ENCODE measurements at regions not wholly inside any gene's neighbourhood (a gene's known extent, or its start where the extent isn't known, plus 50 kb on each side); places are given as distances from the start of the nearest gene placed in this dataset.

DNA sequence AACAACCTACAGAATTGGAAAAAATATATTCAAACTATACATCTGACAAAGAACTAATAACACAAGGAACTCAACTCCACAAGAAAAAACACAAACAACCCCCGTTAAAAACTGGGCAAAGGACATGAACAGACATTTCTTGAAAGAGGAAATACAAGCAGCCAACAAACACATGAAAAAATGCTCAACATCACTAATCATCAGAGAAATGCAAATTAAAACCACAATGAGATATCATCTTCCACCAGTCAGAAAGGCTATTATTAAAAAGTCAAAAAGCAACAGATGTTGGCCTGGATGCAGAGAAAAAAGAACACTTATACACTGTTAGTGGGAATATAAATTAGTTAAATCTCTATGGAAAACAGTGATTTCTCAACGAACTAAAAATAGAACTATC lies 82.6 kb upstream of the CCDC91 start:
- peak; percentile 36 for DNase-seq (ENCODE audit: low spot score)

DNA sequence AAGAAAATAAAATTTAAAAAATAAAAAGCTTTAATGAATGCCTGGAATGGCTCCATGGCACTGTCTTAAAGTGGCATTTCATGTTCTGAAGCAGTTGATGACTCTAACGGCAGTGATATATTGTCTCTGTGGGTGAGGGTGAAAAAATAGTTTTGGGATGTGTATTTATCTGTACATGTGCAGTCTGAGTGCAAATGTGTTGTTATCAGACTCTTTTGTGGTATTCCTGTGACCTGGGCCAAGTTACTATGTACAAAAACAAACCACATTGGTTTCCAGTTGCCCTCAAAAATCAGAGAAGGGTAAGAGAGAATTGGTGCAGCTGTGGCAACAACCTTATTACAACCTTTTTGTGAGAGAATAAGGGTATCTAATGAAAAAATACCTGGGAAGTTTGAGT lies 81.7 kb upstream of the CCDC91 start:
- DNase-seq (ENCODE audit: low spot score), result peak; percentile 34

DNA sequence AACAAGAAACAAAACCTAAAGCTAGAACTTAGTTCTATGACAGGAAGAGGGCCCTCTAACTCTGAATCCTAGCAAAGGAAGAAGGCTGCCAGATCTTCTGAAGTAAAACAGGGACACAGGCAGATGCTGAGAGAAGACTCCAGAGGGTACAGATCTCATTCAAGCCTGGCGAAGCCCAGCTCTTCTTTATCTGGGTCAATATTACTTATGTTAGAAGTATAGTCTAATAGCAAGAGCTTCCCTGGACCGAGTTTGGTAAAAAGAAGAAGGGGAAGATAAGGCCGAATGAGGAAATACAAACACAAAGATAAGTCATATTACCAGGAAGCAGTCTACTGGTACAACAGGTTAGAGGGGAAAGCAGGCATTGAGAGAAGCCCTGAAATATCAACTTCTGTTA lies 79.9 kb upstream of the CCDC91 start:
- DNase-seq (ENCODE audit: low spot score), result peak; percentile 13

DNA sequence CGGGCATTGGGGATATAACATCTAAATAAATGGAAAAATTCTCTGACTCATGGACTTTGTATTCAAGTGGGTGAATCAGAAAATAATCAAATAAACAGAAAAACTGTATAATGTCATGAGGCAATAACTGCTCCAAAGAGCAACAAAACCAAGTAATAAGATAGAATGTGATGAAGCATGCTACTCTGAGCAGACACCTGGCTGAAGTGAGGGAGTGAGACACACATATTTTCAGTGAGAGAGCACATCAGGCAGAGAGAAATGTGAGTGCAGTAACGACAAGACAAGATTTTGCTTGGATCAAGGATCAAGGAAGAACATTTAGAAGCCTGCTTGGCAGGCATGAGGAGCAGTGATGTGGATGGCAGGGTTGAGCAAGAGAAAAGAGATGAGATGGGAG lies 75.8 kb upstream of the CCDC91 start:
- DNase-seq (ENCODE audit: low spot score), result no peak

DNA sequence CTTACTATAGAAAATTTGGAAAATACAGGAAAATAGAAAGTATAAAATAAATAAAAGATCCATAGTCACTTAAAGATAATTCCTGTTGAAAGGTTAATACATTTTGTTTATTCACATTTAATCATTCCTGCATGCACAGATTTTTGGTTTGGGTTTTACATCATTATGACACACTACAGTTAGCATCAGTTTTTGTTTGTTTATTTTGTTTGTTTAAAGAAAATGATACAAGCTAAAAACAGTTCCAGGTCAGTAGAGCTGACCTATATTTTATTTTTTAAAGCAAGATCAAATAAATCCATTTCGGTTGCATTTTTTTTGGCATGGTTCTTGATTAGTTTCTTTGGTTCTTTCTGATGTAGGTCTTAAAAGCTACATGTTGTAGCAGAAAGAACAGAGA lies 68.8 kb upstream of the CCDC91 start:
- no peak for DNase-seq (ENCODE audit: low spot score)

DNA sequence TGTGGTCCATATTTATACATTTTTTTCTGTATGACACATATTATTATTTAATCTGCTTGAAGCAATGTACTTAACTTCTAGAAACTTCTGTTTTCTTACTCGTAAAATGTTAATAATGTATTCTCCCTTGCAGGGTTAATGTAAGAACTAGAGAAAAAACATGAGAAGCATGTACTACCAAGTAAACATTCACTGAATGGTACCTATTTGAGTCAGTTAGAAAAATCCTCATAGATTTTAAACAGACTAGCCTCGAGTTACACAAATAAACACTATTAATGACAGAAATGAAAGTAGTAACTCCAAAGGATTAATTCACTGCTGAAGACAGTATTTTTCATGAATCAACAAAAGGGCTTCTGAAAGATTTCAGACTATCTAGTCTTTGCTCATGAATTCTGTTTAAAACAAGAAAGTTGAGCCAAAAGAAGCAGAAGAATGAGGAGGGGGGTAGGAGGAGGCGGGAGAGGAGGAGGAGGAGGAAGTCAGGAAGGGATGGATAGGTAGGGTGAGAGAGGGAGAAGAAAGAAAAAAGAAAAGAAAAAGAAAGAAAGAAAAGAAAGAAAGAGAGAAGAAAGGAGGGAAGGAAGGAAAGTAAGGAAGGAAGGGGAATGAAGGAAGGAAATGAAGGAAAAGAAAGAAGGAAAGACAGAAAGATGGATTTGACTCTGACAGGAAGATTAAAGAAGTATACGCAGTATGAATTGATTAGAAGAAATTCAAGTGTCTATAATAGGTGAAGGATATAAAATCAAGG lies 68.2 kb upstream of the CCDC91 start:
- DNase-seq (ENCODE audit: low spot score), result no peak

DNA sequence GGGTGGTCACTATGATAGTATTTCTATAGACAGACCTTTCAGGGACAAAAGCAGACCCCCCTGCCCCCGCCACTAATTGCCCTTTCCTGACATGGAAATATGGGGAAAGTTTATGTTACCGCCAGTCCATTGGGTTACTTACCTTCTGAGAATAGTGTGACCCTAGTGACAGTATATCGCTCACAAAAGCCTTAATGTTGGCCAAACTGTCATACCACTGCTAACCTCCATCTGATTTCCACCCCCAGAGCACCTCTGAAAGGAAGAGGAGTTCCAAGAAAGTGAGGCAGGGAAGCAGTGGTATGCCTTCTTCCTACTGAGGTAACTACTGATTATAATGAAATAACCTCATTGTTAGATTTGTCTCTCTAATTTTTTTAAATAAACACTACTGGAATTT lies 67.5 kb upstream of the CCDC91 start:
- no peak for DNase-seq (ENCODE audit: low spot score)

DNA sequence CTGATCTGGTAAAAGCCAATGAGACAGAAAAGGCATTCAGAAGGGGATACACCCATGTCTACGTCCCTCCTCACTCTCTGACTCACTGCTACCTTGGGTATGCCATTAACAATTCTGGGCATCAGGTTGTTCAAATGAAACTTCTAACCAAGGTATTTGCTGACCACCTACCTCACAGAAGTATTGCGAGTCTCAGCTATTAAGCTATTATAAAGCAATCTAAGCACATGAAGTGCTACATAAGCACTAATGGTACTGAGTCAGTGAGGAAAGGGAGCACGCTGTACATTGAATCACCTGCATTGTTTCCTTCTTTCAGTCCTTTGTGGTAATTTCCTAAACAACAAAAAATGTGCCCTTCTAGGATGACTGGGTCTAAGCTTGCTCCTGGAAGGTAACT lies 62.8 kb upstream of the CCDC91 start:
- DNase-seq (ENCODE audit: low spot score), result no peak

DNA sequence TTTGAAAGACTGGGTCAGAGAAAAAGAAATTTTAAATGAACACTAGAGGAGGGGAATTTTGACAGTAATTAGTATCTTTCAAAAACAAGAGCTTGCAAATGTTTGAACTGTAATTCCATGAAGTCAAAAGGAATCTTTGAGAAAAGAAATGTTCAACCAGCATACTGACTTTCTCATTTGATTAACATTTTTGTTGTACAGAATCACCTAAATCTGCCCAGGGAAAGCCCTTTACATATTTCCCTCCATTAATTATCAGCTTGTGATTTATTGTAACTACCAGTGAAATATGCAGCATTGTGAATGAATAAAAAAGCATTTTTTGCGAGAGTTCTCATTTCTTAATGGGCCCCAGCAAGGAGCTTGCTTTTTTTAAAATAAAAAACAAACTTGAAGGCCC lies 61.2 kb upstream of the CCDC91 start:
- DNase-seq (ENCODE audit: low spot score), result no peak

DNA sequence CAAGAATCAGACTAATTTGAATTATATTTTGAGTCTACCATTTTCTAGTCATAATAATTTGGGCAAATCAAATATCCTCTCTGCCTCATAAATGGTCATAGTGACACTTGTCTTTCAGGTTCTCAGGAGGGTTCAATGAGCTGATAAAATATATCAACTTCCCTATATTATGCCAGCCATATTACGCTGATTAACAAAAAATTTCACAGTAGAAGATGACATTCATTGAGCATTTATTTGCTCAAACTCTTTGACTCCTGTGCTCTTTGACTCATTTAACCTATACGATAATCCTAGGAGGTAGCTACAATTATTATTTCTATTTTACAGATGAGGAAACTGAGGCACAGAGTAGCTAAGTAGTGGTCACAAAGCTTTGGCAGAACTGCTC lies 60.0 kb upstream of the CCDC91 start:
- no peak for DNase-seq (ENCODE audit: low spot score)

DNA sequence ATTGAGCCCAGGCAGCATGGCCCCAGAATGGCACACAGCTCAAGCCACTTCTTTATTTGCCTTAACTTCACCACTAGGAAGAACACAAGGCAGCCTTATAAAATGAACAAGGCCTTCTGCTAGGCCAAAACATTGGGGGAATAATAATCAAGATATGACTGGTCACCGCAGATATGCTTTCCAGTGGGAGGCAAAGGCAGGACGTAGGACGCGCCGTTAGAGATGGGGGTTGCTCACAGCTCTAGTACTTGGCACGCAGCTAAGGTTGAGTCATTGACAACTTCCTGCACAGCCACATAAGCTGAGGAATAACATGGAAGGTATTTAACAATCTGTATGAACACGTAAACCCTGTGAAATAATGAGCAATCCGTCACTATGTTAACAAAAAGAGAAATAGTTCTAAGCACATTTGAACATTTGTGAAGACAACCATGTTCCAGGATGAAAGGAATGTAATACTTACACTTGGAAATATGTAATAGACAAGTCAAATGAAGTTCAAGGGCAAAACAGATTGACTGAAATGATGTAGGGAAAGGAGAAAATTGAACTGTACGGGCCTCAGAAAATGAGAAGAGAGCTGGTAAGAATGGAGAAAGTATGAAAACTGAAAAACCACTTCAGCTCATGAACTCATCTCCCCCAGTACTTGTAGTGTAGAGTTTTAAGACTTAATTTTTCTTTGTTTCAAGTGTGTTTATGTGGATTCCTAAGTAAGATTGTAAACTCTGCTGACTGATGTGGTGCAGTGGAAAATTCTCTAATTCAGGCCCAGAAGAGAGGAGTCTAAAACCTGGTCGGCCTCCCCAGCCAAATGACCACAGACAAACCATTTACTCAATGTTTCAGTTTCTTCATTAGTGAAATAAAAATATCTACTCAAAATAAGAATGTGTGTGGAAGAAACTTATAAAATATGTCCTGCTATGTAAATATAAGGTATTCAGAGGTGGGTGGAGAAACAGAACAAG lies 59.3 kb upstream of the CCDC91 start:
- DNase-seq (ENCODE audit: low spot score), result no peak

DNA sequence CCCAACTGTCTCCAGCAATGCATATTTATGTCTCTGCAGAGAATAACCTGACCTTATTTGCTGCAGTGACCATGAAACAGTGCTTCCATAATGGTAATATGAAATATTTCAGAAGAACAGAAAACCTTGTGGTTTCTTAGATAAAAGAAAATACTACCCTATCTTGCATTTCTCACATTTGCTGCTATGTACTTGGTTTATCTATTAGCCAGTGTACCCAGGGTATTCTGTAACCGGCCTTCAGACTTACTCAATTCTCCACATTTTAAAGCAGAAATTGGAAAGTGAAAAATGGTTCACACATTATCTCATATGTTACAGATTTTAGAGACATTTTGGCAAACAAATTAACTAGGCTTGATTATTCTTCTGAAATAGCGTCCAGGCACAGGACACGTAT lies 57.9 kb upstream of the CCDC91 start:
- no peak for DNase-seq (ENCODE audit: low spot score)

DNA sequence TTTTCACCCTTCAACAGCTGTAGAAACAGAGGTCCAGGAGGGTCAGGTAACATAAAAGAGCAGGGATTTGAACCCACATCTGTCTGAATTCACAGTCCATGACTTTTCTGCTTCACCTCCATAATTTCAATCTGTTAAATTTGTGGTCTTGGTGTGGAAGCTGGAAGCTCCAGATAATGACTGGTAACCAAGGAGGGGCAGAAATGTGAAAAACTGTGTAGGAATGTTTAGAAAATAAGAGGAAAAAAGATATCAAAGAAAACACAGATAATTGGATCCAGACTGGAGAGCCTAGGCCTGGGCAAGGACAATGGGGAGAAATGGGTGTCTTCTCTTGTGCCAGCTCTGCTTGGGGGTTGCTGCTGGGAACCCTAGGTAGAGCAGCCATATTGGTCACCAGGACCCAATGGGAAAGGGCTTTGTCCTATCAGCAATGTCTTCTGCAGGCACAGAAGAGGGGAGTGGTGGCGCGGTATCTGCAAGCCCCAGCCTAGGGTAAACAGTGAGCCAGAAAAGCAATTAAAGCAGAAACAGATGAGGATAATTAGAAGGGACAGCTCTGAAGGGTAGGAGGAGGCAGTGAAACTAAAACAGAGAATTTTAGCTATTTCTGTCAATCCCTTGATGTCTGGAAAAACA lies 54.3 kb upstream of the CCDC91 start:
- no peak for DNase-seq (ENCODE audit: low spot score)

DNA sequence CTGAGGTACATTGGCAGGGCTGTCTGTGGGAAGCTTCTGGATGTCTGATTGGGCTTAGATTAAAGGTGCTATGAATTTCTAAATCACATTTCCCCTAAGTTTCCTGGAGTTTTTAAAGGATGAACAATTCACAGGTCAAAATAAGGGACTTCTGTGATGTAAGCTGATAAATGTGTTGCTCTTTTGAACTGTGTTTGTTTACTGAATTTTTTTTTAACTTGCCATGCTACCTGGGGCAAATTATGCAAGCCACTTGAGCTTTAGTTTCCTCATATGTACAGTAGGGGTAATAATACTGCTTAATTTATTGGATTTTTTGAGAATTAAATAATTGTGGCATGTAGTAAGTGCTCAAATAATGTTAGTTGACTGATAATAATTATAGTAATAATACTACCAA lies 52.8 kb upstream of the CCDC91 start:
- DNase-seq (ENCODE audit: low spot score), result no peak

DNA sequence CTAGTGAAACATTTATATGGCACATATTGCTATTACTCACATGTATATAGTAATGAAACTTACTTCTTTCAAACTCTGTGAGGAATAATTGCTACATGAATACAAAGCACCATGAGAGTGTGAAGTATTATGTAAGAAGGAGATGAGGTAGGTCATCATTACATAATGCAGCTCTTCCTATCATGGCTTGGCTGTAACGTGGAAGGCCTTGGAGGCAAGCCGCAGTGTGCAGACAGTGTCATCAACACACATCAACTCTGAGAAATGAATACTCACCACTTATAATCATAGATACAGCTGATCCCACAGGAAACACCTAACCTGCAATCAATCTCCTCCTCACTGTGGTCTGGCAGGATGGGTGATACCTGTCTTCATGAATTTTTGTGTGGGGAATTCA lies 49.9 kb upstream of the CCDC91 start:
- DNase-seq (ENCODE audit: low spot score), result no peak
